K562 (cell line): ENCODE measurements at regions not wholly inside any gene's neighbourhood (a gene's known extent, or its start where the extent isn't known, plus 50 kb on each side); places are given as distances from the start of the nearest gene placed in this dataset.

ENCODE experiments used
- ATAC-seq: fragments of 200-7000 bp; cut with Tn5 transposase; 3 replicates; pipeline ENCODE4 v1.9.1; 2020; ENCODE audit warnings: moderate library complexity
- BruUV-seq: library from RNA; stranded (reverse); fragments of 400-500 nt; replicated peaks from 2 replicates; lab custom pipeline; 2021; lab: Mats Ljungman, UMichigan
- CTCF ChIA-PET: fragments of 300-600 bp; formaldehyde crosslinking; extraction: SDS; loops from one replicate; lab custom pipeline; 2021; ENCODE audit warnings: low intra/inter-chr PET ratio; lab: Yijun Ruan, JAX
- POLR2A ChIA-PET: fragments of 300-600, 350-650 bp; sonication (Branson Sonifier 250); formaldehyde crosslinking; extraction: SDS; loops from one replicate; lab custom pipeline; 2021; ENCODE audit warnings: antibody characterized with exemption, inconsistent platforms; lab: Yijun Ruan, JAX
- DNase-seq, 4 experiments: peaks; one replicate each; pipeline versions ENCODE4 v3.0.0 to v3.0.0-alpha.2; 2011 to 2018; ENCODE audit warnings: low spot score in 3 of 4, mixed read lengths in 3 of 4; ENCODE audit errors: extremely low read depth in 1 of 4
- FAIRE-seq: peaks from 2 replicates; lab custom pipeline; 2011; peaks lifted over from hg19 to GRCh38; lab: Jason Lieb, UNC
- H2AFZ ChIP-seq: 2 replicates; pipeline ENCODE4 v1.6.0; 2011; ENCODE audit warnings: low read depth, low read length, control low read depth, inconsistent platforms
- H3K27ac ChIP-seq: fragments of 200-600 bp; 3 replicates; pipeline ENCODE4 v1.8.0; 2011; ENCODE audit warnings: low read depth, mild to moderate bottlenecking, control low read depth, inconsistent platforms, low read length, moderate library complexity, mixed read lengths; ENCODE audit errors: extremely low read depth
- H3K27me3 ChIP-seq, 2 experiments: fragments of 300-600 bp in 1 of 2; 2 replicates in 1 of 2; 3 replicates in 1 of 2; pipeline versions ENCODE4 v1.6.0 to v1.8.0; 2011; ENCODE audit warnings: inconsistent platforms in 2 of 2, low read length in 2 of 2, mild to moderate bottlenecking in 1 of 2, mixed read lengths in 1 of 2, moderate library complexity in 1 of 2; ENCODE audit not compliant: control insufficient read depth in 2 of 2, insufficient read depth in 2 of 2
- H3K36me3 ChIP-seq: fragments of 300-600 bp; 3 replicates; pipeline ENCODE4 v1.8.0; 2011; ENCODE audit warnings: mild to moderate bottlenecking, low read length, inconsistent platforms; ENCODE audit not compliant: control insufficient read depth, insufficient read depth
- H3K4me1 ChIP-seq, 2 experiments: fragments of 200-600 bp in 1 of 2; replicated peaks in 1 of 2; 2 replicates in 1 of 2; 3 replicates in 1 of 2; pipeline versions ENCODE4 v1.5.1 to v1.8.0; 2011; ENCODE audit warnings: inconsistent platforms in 2 of 2, low read length in 2 of 2, mild to moderate bottlenecking in 1 of 2, mixed read lengths in 1 of 2, moderate library complexity in 1 of 2; ENCODE audit not compliant: control insufficient read depth in 2 of 2, insufficient read depth in 2 of 2
- H3K4me2 ChIP-seq: 2 replicates; pipeline ENCODE4 v1.6.1; 2011; ENCODE audit warnings: low read length, control low read depth, inconsistent platforms, mixed read lengths; ENCODE audit not compliant: insufficient read depth
- H3K4me3 ChIP-seq: fragments of 200-600 bp; sonication (generic), shearing (Covaris generic); 2 replicates; pipeline ENCODE4 v1.5.1; 2016; ENCODE audit warnings: control low read depth, inconsistent platforms
- H3K79me2 ChIP-seq: fragments of 200-600 bp; 3 replicates; pipeline ENCODE4 v1.8.0; 2011; ENCODE audit warnings: low read length, inconsistent platforms; ENCODE audit not compliant: control insufficient read depth, insufficient read depth
- H3K9ac ChIP-seq, 2 experiments: 2 replicates each; pipeline versions ENCODE4 v1.6.0 to v1.6.1; 2011; ENCODE audit warnings: low read depth in 2 of 2, low read length in 2 of 2, control low read depth in 1 of 2, inconsistent platforms in 1 of 2, mild to moderate bottlenecking in 1 of 2, mixed read lengths in 1 of 2; ENCODE audit not compliant: insufficient read depth in 1 of 2
- H3K9me1 ChIP-seq: one replicate; pipeline ENCODE4 v1.6.0; 2011; ENCODE audit warnings: inconsistent platforms, mild to moderate bottlenecking, low read length, moderate library complexity; ENCODE audit not compliant: control insufficient read depth, insufficient read depth
- H3K9me3 ChIP-seq: replicated peaks from 2 replicates; pipeline ENCODE4 v1.5.1; 2011; ENCODE audit warnings: low read depth, low read length, inconsistent platforms; ENCODE audit not compliant: control insufficient read depth, insufficient read depth
- H4K20me1 ChIP-seq: replicated peaks from 2 replicates; pipeline ENCODE4 v1.6.1; 2011; ENCODE audit warnings: low read length, inconsistent platforms, mixed read lengths; ENCODE audit not compliant: control insufficient read depth, insufficient read depth
- CREM ChIP-seq: IDR thresholded peaks from 2 replicates; pipeline ENCODE4 v1.6.1; 2014; ENCODE audit warnings: antibody characterized with exemption, low read depth
- IRF9 ChIP-seq: fragments of 450-650 bp; IDR thresholded peaks from 2 replicates; pipeline ENCODE4 v1.6.1; 2016; ENCODE audit warnings: missing biosample characterization, missing genetic modification characterization
- KAT8 ChIP-seq: fragments of 450-650 bp; IDR thresholded peaks from 2 replicates; pipeline ENCODE4 v1.6.1; 2016; ENCODE audit warnings: low read depth, mild to moderate bottlenecking
- WGBS: fragments of 100-300 bp; shearing (Covaris generic); methylation state at CpG from one replicate; pipeline ENCODE4 v1.1.6; 2016; ENCODE audit warnings: low coverage, mixed read lengths; ENCODE audit not compliant: insufficient coverage; ENCODE audit errors: missing lambda C conversion rate; 5-methylcytosine and 5-hydroxymethylcytosine counted together
- in situ Hi-C: fragments of 300-500 bp; cut with MboI; formaldehyde crosslinking; loops from 4 replicates; pipeline ENCODE4 v1.15.0; 2018; ENCODE audit warnings: inconsistent platforms, mixed read lengths
- intact Hi-C: fragments of 100-400 bp; cut with micrococcal nuclease; formaldehyde crosslinking; loops from 2 replicates; pipeline ENCODE4 v1.14.2; 2022
- TF ChIP-seq, protein P1 (sequence below): IDR thresholded peaks from 2 replicates; pipeline ENCODE4 v1.6.1; 2016; ENCODE audit warnings: missing genetic modification characterization, missing compliant biosample characterization

DNA sequence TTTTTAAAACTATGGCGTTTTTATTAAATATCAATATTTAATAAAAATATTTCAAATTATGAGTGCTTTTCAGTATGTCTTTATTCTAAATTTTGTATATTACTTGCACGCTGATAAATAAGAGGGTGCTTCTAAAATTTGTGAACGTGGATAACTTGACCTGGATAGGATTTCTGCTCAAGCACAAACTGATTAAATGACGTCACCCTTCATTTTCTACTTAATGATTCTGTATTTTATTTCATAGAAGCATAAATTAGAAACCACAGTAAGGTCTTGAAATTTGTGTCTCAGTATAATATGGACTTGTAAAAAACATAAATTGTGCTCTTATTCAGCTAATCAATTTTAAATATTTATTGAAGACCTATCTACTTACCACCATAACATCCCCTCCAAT, 903.7 kb downstream of the ROBO2 start:
- no peak overlapping the region for H3K9ac ChIP-seq
- no peaks in the 10 kb centered on the region for H3K79me2 ChIP-seq
- DNase-seq = no peak
- in situ Hi-C loops (no loop called here), intact Hi-C loops (no loop called here)
- H3K27me3 ChIP-seq = no peaks in the 10 kb centered on the region
- H3K36me3 ChIP-seq = no peaks in the 10 kb centered on the region
- CTCF ChIA-PET = no interaction called here
- no peak for ATAC-seq
- POLR2A ChIA-PET = no interaction called here
- no peak overlapping the region for H3K27ac ChIP-seq
- no peak overlapping the region for H3K4me2 ChIP-seq
- no peak for FAIRE-seq
- no peak overlapping the region for H3K4me3 ChIP-seq
- no peak overlapping the region for H2AFZ ChIP-seq
- WGBS = 0% methylated on average over 4 of the region's 4 CpGs
- BruUV-seq = no TSS peak
- H3K9me3 ChIP-seq = no peaks in the 10 kb centered on the region
- no peaks in the 10 kb centered on the region for H4K20me1 ChIP-seq
- H3K4me1 ChIP-seq = no peaks in the 10 kb centered on the region
- no peaks in the 10 kb centered on the region for H3K9me1 ChIP-seq
- TF ChIP-seq CREM = no peak
- no peak for TF ChIP-seq IRF9 (tag)
- TF ChIP-seq, protein P1, sequence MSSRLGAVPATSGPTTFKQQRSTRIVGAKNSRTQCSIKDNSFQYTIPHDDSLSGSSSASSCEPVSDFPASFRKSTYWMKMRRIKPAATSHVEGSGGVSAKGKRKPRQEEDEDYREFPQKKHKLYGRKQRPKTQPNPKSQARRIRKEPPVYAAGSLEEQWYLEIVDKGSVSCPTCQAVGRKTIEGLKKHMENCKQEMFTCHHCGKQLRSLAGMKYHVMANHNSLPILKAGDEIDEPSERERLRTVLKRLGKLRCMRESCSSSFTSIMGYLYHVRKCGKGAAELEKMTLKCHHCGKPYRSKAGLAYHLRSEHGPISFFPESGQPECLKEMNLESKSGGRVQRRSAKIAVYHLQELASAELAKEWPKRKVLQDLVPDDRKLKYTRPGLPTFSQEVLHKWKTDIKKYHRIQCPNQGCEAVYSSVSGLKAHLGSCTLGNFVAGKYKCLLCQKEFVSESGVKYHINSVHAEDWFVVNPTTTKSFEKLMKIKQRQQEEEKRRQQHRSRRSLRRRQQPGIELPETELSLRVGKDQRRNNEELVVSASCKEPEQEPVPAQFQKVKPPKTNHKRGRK (tag) = no peak
- no peak for TF ChIP-seq KAT8
